B cell (primary cell): ENCODE measurements at regions not wholly inside any gene's neighbourhood (a gene's known extent, or its start where the extent isn't known, plus 50 kb on each side); places are given as distances from the start of the nearest gene placed in this dataset.

Experiments
- ATAC-seq: fragments of 200-7000 bp; cut with Tn5 transposase; one replicate; pipeline ENCODE4 v1.10.0; 2021; ENCODE audit warnings: low read depth, mild to moderate bottlenecking, moderate number of reproducible peaks, moderate library complexity
- CTCF ChIA-PET: fragments of 350-600 bp; sonication (Branson Sonifier 250); formaldehyde crosslinking; loops from one replicate; lab custom pipeline; 2021; ENCODE audit warnings: antibody characterized with exemption, inconsistent platforms; lab: Charles Lee
- POLR2A ChIA-PET: fragments of 350-600 bp; sonication (Branson Sonifier 250); formaldehyde crosslinking; loops from one replicate; lab custom pipeline; 2021; ENCODE audit warnings: antibody characterized with exemption; lab: Charles Lee
- DNase-seq: peaks from one replicate; pipeline ENCODE4 v3.0.0; 2013
- H2AFZ ChIP-seq: 2 replicates; pipeline ENCODE4 v1.6.1; 2012; ENCODE audit warnings: mild to moderate bottlenecking, low read depth, low read length; ENCODE audit not compliant: insufficient read depth, poor library complexity, severe bottlenecking
- H3K27ac ChIP-seq, 2 donors: 1 replicate in 1 of 2; 2 replicates in 1 of 2; pipeline ENCODE4 v1.5.1; 2012 to 2013; ENCODE audit warnings: low read length in 2 of 2, mild to moderate bottlenecking in 2 of 2, moderate library complexity in 1 of 2
- H3K27me3 ChIP-seq, 4 experiments: fragments of 200-600 bp in 1 of 4; sonication (generic) in 1 of 4; replicated peaks in 1 of 4; 1 replicate in 2 of 4; 2 replicates in 2 of 4; pipeline versions ENCODE4 v1.6.1 to v1.7.0; 2013 to 2016; ENCODE audit warnings: low read length in 3 of 4, mild to moderate bottlenecking in 2 of 4, mixed read lengths in 1 of 4, moderate library complexity in 1 of 4; ENCODE audit not compliant: insufficient read depth in 4 of 4, control insufficient read depth in 3 of 4; ENCODE audit errors: control extremely low read depth in 1 of 4
- H3K36me3 ChIP-seq, 2 experiments: replicated peaks in 1 of 2; 1 replicate in 1 of 2; 2 replicates in 1 of 2; pipeline versions ENCODE4 v1.6.1 to v1.7.1; 2013; ENCODE audit warnings: low read length in 1 of 2; ENCODE audit not compliant: insufficient read depth in 2 of 2, control insufficient read depth in 1 of 2; ENCODE audit errors: control extremely low read depth in 1 of 2, extremely low read depth in 1 of 2
- H3K4me1 ChIP-seq, 2 donors: fragments of 200-600 bp in 1 of 2; sonication (generic) in 1 of 2; 1 replicate in 1 of 2; 2 replicates in 1 of 2; pipeline versions ENCODE4 v1.5.1 to v1.6.1; 2013 to 2017; ENCODE audit warnings: low read length in 2 of 2; ENCODE audit not compliant: control insufficient read depth in 2 of 2, insufficient read depth in 2 of 2
- H3K4me2 ChIP-seq: replicated peaks from 2 replicates; pipeline ENCODE3; 2012; ENCODE audit warnings: mild to moderate bottlenecking, low read depth, low read length; ENCODE audit not compliant: poor library complexity, severe bottlenecking
- H3K4me3 ChIP-seq, 5 experiments: fragments of 200-600 bp in 1 of 5; sonication (generic) in 1 of 5; 1 replicate in 3 of 5; 2 replicates in 2 of 5; pipeline versions ENCODE4 v1.5.1 to v1.7.0; 2011 to 2016; ENCODE audit warnings: low read length in 4 of 5, mild to moderate bottlenecking in 4 of 5, low read depth in 2 of 5, control low read depth in 1 of 5, moderate library complexity in 1 of 5; ENCODE audit not compliant: insufficient read depth in 1 of 5; ENCODE audit errors: control extremely low read depth in 1 of 5, extremely low read depth in 1 of 5
- H3K79me2 ChIP-seq: fragments of 200-600 bp; sonication (generic); one replicate; pipeline ENCODE4 v1.6.0; 2016; ENCODE audit warnings: low read length; ENCODE audit not compliant: control insufficient read depth, insufficient read depth
- H3K9ac ChIP-seq: fragments of 200-600 bp; sonication (generic); 2 replicates; pipeline ENCODE4 v1.6.1; 2017; ENCODE audit warnings: mild to moderate bottlenecking, low read length, moderate library complexity
- H3K9me3 ChIP-seq, 3 donors: one replicate each; pipeline versions ENCODE4 v1.6.1 to v1.7.1; 2013; ENCODE audit warnings: low read length in 2 of 3; ENCODE audit not compliant: control insufficient read depth in 2 of 3, insufficient read depth in 1 of 3; ENCODE audit errors: control extremely low read depth in 1 of 3
- H4K20me1 ChIP-seq: 2 replicates; pipeline ENCODE4 v1.6.0; 2012; ENCODE audit warnings: mild to moderate bottlenecking, low read length; ENCODE audit not compliant: insufficient read depth, control insufficient read depth, poor library complexity, severe bottlenecking
- H3K27ac Mint-ChIP-seq: one replicate; pipeline ENCODE4 v1.8.0; 2021; ENCODE audit warnings: mixed read lengths
- H3K27me3 Mint-ChIP-seq: one replicate; pipeline ENCODE4 v1.8.0; 2021; ENCODE audit warnings: mixed read lengths
- H3K4me1 Mint-ChIP-seq: one replicate; pipeline ENCODE4 v1.8.0; 2021; ENCODE audit warnings: mixed read lengths
- H3K4me3 Mint-ChIP-seq: one replicate; pipeline ENCODE4 v1.8.0; 2021; ENCODE audit warnings: mixed read lengths
- H3K9me3 Mint-ChIP-seq: one replicate; pipeline ENCODE4 v1.8.0; 2022; ENCODE audit warnings: mixed read lengths; ENCODE audit not compliant: insufficient read depth
- EZH2 ChIP-seq: IDR thresholded peaks from 2 replicates; pipeline ENCODE4 v1.6.1; 2012; ENCODE audit warnings: borderline replicate concordance, low read depth, mild to moderate bottlenecking, moderate library complexity, low read length; ENCODE audit not compliant: insufficient read depth, poor library complexity, severe bottlenecking
- WGBS: methylation state at CpG from one replicate; pipeline ENCODE4 v1.1.5; 2013; ENCODE audit warnings: missing lambda C conversion rate; ENCODE audit not compliant: insufficient coverage; 5-methylcytosine and 5-hydroxymethylcytosine counted together
- intact Hi-C: fragments of 100-400 bp; cut with micrococcal nuclease; formaldehyde crosslinking; loops from one replicate; pipeline ENCODE4 v1.10.0; 2022
- TF ChIP-seq, protein P1 (sequence below): fragments of 200-600 bp; IDR thresholded peaks from one replicate; pipeline ENCODE4 v1.8.0; 2022; ENCODE audit warnings: antibody characterized with exemption, mild to moderate bottlenecking

GRCh38 chrX:34884817-34885216, 57.8 kb upstream of the FAM47B start:
- Histone ChIP-seq H3K36me3 (no peaks in the 10 kb centered on the region), H4K20me1 (no peaks in the 10 kb centered on the region), H3K4me2 (no peak overlapping the region), H3K9ac (no peak overlapping the region), H3K4me1 (no peaks in the 10 kb centered on the region), H2AFZ (no peak overlapping the region), H3K79me2 (no peaks in the 10 kb centered on the region), H3K9me3 (no peaks in the 10 kb centered on the region), H3K4me3 (no peak overlapping the region), H3K27ac (no peak overlapping the region), H3K27me3 (no peaks in the 10 kb centered on the region)
- H3K27ac Mint-ChIP-seq, result no peak overlapping the region
- ATAC-seq, result no peak
- H3K9me3 Mint-ChIP-seq, result no peaks in the 10 kb centered on the region
- WGBS, result no CpG with 5 or more reads among the region's 2 CpGs
- H3K4me3 Mint-ChIP-seq, result no peak overlapping the region
- no peak for TF ChIP-seq EZH2
- TF ChIP-seq, protein P1, sequence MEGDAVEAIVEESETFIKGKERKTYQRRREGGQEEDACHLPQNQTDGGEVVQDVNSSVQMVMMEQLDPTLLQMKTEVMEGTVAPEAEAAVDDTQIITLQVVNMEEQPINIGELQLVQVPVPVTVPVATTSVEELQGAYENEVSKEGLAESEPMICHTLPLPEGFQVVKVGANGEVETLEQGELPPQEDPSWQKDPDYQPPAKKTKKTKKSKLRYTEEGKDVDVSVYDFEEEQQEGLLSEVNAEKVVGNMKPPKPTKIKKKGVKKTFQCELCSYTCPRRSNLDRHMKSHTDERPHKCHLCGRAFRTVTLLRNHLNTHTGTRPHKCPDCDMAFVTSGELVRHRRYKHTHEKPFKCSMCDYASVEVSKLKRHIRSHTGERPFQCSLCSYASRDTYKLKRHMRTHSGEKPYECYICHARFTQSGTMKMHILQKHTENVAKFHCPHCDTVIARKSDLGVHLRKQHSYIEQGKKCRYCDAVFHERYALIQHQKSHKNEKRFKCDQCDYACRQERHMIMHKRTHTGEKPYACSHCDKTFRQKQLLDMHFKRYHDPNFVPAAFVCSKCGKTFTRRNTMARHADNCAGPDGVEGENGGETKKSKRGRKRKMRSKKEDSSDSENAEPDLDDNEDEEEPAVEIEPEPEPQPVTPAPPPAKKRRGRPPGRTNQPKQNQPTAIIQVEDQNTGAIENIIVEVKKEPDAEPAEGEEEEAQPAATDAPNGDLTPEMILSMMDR, result no peak
- POLR2A ChIA-PET, result no interaction called here
- no peaks in the 10 kb centered on the region for H3K4me1 Mint-ChIP-seq
- DNase-seq, result no peak
- intact Hi-C loops, result no loop called here
- H3K27me3 Mint-ChIP-seq, result no peaks in the 10 kb centered on the region
- CTCF ChIA-PET, result no interaction called here

GRCh38 chrX:34886011-34886410, 56.6 kb upstream of the FAM47B start:
- H3K4me2 ChIP-seq, result no peak overlapping the region
- Mint-ChIP-seq H3K9me3 (no peaks in the 10 kb centered on the region), H3K4me3 (no peak overlapping the region), H3K27ac (no peak overlapping the region), H3K4me1 (no peaks in the 10 kb centered on the region), H3K27me3 (no peaks in the 10 kb centered on the region)
- ChIA-PET CTCF (no interaction called here), POLR2A (no interaction called here)
- intact Hi-C loops, result no loop called here
- H2AFZ ChIP-seq, result no peak overlapping the region
- no peak for DNase-seq
- TF ChIP-seq, protein P1, result no peak
- TF ChIP-seq EZH2, result no peak
- no peak overlapping the region for H3K4me3 ChIP-seq
- H3K9ac ChIP-seq, result no peak overlapping the region
- no peaks in the 10 kb centered on the region for H3K79me2 ChIP-seq
- H3K27ac ChIP-seq, result no peak overlapping the region
- no peaks in the 10 kb centered on the region for H3K4me1 ChIP-seq
- H3K36me3 ChIP-seq, result no peaks in the 10 kb centered on the region
- H4K20me1 ChIP-seq, result no peaks in the 10 kb centered on the region
- no CpG with 5 or more reads among the region's 1 CpG for WGBS
- no peaks in the 10 kb centered on the region for H3K9me3 ChIP-seq
- H3K27me3 ChIP-seq, result no peaks in the 10 kb centered on the region
- ATAC-seq, result no peak
